Right atrium auricular region (tissue), 2 donors: ENCODE measurements at regions not wholly inside any gene's neighbourhood (a gene's known extent, or its start where the extent isn't known, plus 50 kb on each side); places are given as distances from the start of the nearest gene placed in this dataset.
"Not testable (repeated sequence)": the region's sequence is repeated elsewhere in the genome, so short reads cannot be mapped to it uniquely, and the experiment has no call there.

Source experiments
- DNase-seq: peaks from one replicate; pipeline ENCODE4 v3.0.0-alpha.2; 2019; ENCODE audit warnings: low spot score
- H3K27ac ChIP-seq, 2 donors: fragments of 200-600 bp; sonication (generic); 1 replicate in 1 of 2; 2 replicates in 1 of 2; pipeline ENCODE4 v1.5.1; 2016 to 2019
- H3K27me3 ChIP-seq, 2 donors: fragments of 200-600 bp; sonication (generic); one replicate each; pipeline versions ENCODE4 v1.5.1 to v1.6.0; 2017 to 2019
- H3K36me3 ChIP-seq: fragments of 200-600 bp; sonication (generic); one replicate; pipeline ENCODE4 v1.5.1; 2016
- H3K4me1 ChIP-seq, 2 donors: fragments of 200-600 bp; sonication (generic); one replicate each; pipeline versions ENCODE4 v1.5.1 to v1.6.0; 2017 to 2019
- H3K4me3 ChIP-seq, 2 donors: fragments of 200-600 bp; sonication (generic); 1 replicate in 1 of 2; 2 replicates in 1 of 2; pipeline ENCODE4 v1.5.1; 2017 to 2019; ENCODE audit warnings: mild to moderate bottlenecking in 1 of 2, moderate library complexity in 1 of 2
- H3K9me3 ChIP-seq, 2 donors: fragments of 200-600 bp; sonication (generic); one replicate each; pipeline ENCODE4 v1.5.1; 2019
- CTCF ChIP-seq, 2 donors: fragments of 200-600 bp; sonication (generic); IDR thresholded peaks; one replicate each; pipeline ENCODE4 v1.5.1; 2019; ENCODE audit warnings: antibody characterized with exemption in 2 of 2

GRCh38 chr7:110307776-110308175 lies 783.2 kb upstream of the LRRN3 start:
- Histone ChIP-seq H3K36me3 (no peaks in the 10 kb centered on the region), H3K4me1 (no peaks in the 10 kb centered on the region)

GRCh38 chr7:110308791-110309190 lies 782.1 kb upstream of the LRRN3 start:
- DNase-seq = no peak
- peaks cover 0 to 12% of the 10 kb centered on the region in 2 donors for H3K9me3 ChIP-seq
- no peaks in the 10 kb centered on the region for H3K4me1 ChIP-seq
- H3K27me3 ChIP-seq = no peaks in the 10 kb centered on the region
- H3K4me3 ChIP-seq = no peak overlapping the region
- no peaks in the 10 kb centered on the region for H3K36me3 ChIP-seq
- H3K27ac ChIP-seq = no peak overlapping the region
- no peak for TF ChIP-seq CTCF (IDR thresholded peaks at IDR 0.05)

More at GRCh38 chr7:110307776-110308175, 783.2 kb upstream of the LRRN3 start:
- Histone ChIP-seq H3K9me3 (peaks cover 0 to 12% of the 10 kb centered on the region in 2 donors), H3K27ac (no peak overlapping the region), H3K4me3 (no peak overlapping the region), H3K27me3 (no peaks in the 10 kb centered on the region)
- TF ChIP-seq CTCF (IDR thresholded peaks at IDR 0.05) = no peak
- DNase-seq = no peak

GRCh38 chr7:110309941-110310340 lies 781.0 kb upstream of the LRRN3 start:
- TF ChIP-seq CTCF (IDR thresholded peaks at IDR 0.05) = no peak
- no peak for DNase-seq
- H3K36me3 ChIP-seq = no peaks in the 10 kb centered on the region
- no peak overlapping the region for H3K27ac ChIP-seq
- H3K9me3 ChIP-seq = peaks cover 0 to 12% of the 10 kb centered on the region in 2 donors
- H3K27me3 ChIP-seq = no peaks in the 10 kb centered on the region
- H3K4me1 ChIP-seq = no peaks in the 10 kb centered on the region
- no peak overlapping the region for H3K4me3 ChIP-seq

GRCh38 chr7:110311556-110311955 lies 779.4 kb upstream of the LRRN3 start:
- H3K4me1 ChIP-seq = no peaks in the 10 kb centered on the region
- no peak for DNase-seq
- no peak overlapping the region for H3K27ac ChIP-seq
- no peaks in the 10 kb centered on the region for H3K27me3 ChIP-seq
- no peak overlapping the region for H3K4me3 ChIP-seq
- no peak for TF ChIP-seq CTCF (IDR thresholded peaks at IDR 0.05)
- no peaks in the 10 kb centered on the region for H3K36me3 ChIP-seq
- H3K9me3 ChIP-seq = peaks cover 0 to 12% of the 10 kb centered on the region in 2 donors

GRCh38 chr7:110317541-110318265 lies 773.2 kb upstream of the LRRN3 start:
- H3K4me1 ChIP-seq = no peaks in the 10 kb centered on the region
- H3K9me3 ChIP-seq = peaks cover 0 to 13% of the 10 kb centered on the region in 2 donors
- no peak for TF ChIP-seq CTCF (IDR thresholded peaks at IDR 0.05)
- DNase-seq = no peak
- H3K27ac ChIP-seq = no peak overlapping the region
- H3K27me3 ChIP-seq = no peaks in the 10 kb centered on the region
- no peak overlapping the region for H3K4me3 ChIP-seq
- H3K36me3 ChIP-seq = no peaks in the 10 kb centered on the region

GRCh38 chr7:110320285-110320684 lies 770.6 kb upstream of the LRRN3 start:
- not testable (repeated sequence) for DNase-seq, H3K27me3 ChIP-seq, H3K4me1 ChIP-seq, H3K27ac ChIP-seq, H3K4me3 ChIP-seq, H3K36me3 ChIP-seq
- peaks cover 0 to 13% of the 10 kb centered on the region in 2 donors for H3K9me3 ChIP-seq
